Thyroid gland (tissue), 4 donors: ENCODE measurements at regions not wholly inside any gene's neighbourhood (a gene's known extent, or its start where the extent isn't known, plus 50 kb on each side); places are given as distances from the start of the nearest gene placed in this dataset.

Experiments
- DNase-seq, 2 donors: peaks; one replicate each; pipeline ENCODE4 v3.0.0-alpha.2; 2019
- H3K27ac ChIP-seq, 3 donors: fragments of 200-600 bp; sonication (generic); 1 replicate in 2 of 3; 2 replicates in 1 of 3; pipeline ENCODE4 v1.5.1; 2016 to 2019; ENCODE audit warnings: mild to moderate bottlenecking in 1 of 3, moderate library complexity in 1 of 3
- H3K27me3 ChIP-seq: fragments of 200-600 bp; sonication (generic); one replicate; pipeline ENCODE4 v1.5.1; 2019
- H3K36me3 ChIP-seq, 2 donors: fragments of 200-600 bp; sonication (generic); one replicate each; pipeline ENCODE4 v1.5.1; 2016 to 2019
- H3K4me1 ChIP-seq, 2 donors: fragments of 200-600 bp; sonication (generic); one replicate each; pipeline ENCODE4 v1.5.1; 2017 to 2019
- H3K4me3 ChIP-seq, 3 donors: fragments of 200-600 bp; sonication (generic); replicated peaks in 1 of 3; 1 replicate in 2 of 3; 2 replicates in 1 of 3; pipeline ENCODE4 v1.5.1; 2016; ENCODE audit warnings: mild to moderate bottlenecking in 1 of 3
- H3K9me3 ChIP-seq: fragments of 200-600 bp; sonication (generic); one replicate; pipeline ENCODE4 v1.5.1; 2017
- POLR2A ChIP-seq, 2 donors: fragments of 450-650 bp; IDR thresholded peaks; one replicate each; pipeline ENCODE4 v1.6.1; 2017; ENCODE audit warnings: antibody characterized with exemption in 2 of 2, mild to moderate bottlenecking in 2 of 2, moderate library complexity in 1 of 2
- WGBS, 2 donors: methylation state at CpG; one replicate each; pipeline ENCODE4 v1.1.5; 2017; 5-methylcytosine and 5-hydroxymethylcytosine counted together
- intact Hi-C: fragments of 100-400 bp; cut with DNase I; formaldehyde crosslinking; loops from one replicate; pipeline ENCODE4 v1.15.1; 2023
- TF ChIP-seq, protein P1 (sequence below), 6 experiments: fragments of 200-600 bp in 3 of 6; fragments of 450-650 bp in 3 of 6; sonication (generic) in 3 of 6; IDR thresholded peaks; one replicate each; pipeline ENCODE4 v1.5.1; 2016 to 2019; ENCODE audit warnings: antibody characterized with exemption in 6 of 6, mild to moderate bottlenecking in 2 of 6, inconsistent platforms in 1 of 6, moderate library complexity in 1 of 6

DNA sequence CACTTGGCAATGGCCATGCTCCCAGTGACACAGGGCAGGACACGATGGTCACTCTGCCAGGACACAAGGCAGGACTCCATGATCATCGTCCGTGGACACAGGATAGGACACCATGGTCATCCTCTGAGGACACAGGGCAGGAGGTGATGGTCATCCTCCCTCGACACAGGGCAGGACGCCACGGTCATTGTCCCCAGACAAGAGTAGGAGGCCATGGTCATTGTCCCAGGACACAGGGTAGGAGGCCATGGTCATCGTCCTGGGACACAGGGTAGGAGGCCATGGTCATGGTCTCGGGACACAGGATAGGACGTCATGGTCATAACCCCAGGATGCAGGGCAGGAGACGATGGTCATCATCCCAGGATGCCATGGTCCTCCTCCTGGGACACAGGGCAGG lies 289.2 kb downstream of the TCERG1L start:
- no peaks in the 10 kb centered on the region for H3K27me3 ChIP-seq
- intact Hi-C loops: no loop called here
- DNase-seq: no peak
- no peak overlapping the region for H3K4me3 ChIP-seq
- TF ChIP-seq, protein P1, sequence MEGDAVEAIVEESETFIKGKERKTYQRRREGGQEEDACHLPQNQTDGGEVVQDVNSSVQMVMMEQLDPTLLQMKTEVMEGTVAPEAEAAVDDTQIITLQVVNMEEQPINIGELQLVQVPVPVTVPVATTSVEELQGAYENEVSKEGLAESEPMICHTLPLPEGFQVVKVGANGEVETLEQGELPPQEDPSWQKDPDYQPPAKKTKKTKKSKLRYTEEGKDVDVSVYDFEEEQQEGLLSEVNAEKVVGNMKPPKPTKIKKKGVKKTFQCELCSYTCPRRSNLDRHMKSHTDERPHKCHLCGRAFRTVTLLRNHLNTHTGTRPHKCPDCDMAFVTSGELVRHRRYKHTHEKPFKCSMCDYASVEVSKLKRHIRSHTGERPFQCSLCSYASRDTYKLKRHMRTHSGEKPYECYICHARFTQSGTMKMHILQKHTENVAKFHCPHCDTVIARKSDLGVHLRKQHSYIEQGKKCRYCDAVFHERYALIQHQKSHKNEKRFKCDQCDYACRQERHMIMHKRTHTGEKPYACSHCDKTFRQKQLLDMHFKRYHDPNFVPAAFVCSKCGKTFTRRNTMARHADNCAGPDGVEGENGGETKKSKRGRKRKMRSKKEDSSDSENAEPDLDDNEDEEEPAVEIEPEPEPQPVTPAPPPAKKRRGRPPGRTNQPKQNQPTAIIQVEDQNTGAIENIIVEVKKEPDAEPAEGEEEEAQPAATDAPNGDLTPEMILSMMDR (IDR thresholded peaks at IDR 0.05): no peak
- TF ChIP-seq POLR2A (IDR thresholded peaks at IDR 0.05): no peak
- H3K27ac ChIP-seq: no peak overlapping the region
- 90% methylated on average over 4 to 9 of the region's 10 CpGs for WGBS, 2 donors
- no peaks in the 10 kb centered on the region for H3K36me3 ChIP-seq
- H3K4me1 ChIP-seq: no peaks in the 10 kb centered on the region
- H3K9me3 ChIP-seq: no peaks in the 10 kb centered on the region

DNA sequence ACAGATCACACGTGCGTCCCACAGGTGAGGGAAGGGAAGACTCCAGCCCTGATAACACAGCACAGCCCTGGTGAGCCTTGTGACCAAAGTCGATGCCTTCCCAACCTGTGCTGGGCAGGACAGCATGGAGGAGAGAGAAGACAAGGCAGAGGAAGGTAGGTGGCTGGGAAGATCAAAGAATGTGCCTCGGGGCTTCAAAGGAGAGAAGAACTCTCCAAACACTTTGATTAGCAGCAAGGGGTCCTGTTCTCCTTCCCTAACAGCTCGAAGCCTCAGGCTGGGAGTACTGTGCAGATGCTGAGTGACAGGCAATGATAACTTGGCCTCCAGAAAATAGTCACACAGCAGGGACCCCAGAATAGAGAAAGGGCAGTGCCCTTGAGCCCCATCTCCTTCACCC lies 288.5 kb downstream of the TCERG1L start:
- Histone ChIP-seq H3K27me3 (no peaks in the 10 kb centered on the region), H3K27ac (no peak overlapping the region), H3K4me3 (no peak overlapping the region), H3K36me3 (no peaks in the 10 kb centered on the region), H3K9me3 (no peaks in the 10 kb centered on the region), H3K4me1 (no peaks in the 10 kb centered on the region)
- DNase-seq: no peak
- 52 to 57% methylated on average over 5 of the region's 5 CpGs for WGBS, 2 donors
- intact Hi-C loops: no loop called here
- no peak for TF ChIP-seq POLR2A (IDR thresholded peaks at IDR 0.05)
- TF ChIP-seq, protein P1 (IDR thresholded peaks at IDR 0.05): no peak

DNA sequence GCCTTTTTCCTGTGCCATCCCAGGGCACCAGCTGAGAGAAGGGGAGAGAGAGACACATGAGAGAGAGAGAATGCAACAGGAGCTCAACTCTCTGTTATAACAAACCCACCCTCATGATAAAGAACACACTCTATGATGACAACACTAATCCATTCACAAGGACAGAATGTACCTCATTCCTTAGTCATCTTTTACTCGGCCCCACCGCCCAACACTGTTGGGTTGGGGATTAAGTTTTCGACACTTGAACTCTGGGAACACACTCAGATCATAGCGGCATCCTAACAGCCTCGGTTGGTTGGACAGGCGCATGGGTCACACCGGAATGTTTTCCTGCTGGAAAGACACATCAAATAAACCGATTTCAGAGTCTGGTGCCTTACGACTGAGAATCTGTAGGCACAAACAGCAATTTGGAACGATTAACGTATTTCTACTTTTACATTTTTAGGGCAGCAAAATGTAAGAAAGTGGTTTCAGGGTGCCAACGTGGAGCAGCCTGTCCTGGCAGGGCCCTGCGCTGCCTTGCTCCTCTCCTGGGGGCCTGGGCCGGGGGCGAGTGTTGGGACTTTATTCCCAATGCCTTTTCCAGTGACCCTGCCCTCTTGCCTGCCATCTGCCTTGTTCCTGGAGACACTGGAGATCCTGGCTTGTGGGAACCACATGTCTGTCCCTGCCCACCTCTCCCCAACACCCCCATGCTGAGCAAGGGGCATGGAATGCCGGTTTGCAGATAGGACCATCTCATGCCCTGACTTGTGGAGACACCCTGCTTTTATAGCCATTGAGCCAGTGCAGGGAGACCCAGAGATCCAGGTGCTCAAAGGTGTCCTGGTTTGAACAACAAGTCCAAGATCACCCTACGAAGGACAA lies 287.0 kb downstream of the TCERG1L start:
- Histone ChIP-seq H3K4me3 (no peak overlapping the region), H3K27me3 (no peaks in the 10 kb centered on the region), H3K9me3 (no peaks in the 10 kb centered on the region), H3K4me1 (no peaks in the 10 kb centered on the region), H3K36me3 (no peaks in the 10 kb centered on the region), H3K27ac (no peak overlapping the region)
- TF ChIP-seq POLR2A (IDR thresholded peaks at IDR 0.05): no peak
- TF ChIP-seq, protein P1 (IDR thresholded peaks at IDR 0.05): no peak
- DNase-seq: no peak
- WGBS, 2 donors: 77 to 89% methylated on average over 17 of the region's 17 CpGs
- intact Hi-C loops: no loop called here

DNA sequence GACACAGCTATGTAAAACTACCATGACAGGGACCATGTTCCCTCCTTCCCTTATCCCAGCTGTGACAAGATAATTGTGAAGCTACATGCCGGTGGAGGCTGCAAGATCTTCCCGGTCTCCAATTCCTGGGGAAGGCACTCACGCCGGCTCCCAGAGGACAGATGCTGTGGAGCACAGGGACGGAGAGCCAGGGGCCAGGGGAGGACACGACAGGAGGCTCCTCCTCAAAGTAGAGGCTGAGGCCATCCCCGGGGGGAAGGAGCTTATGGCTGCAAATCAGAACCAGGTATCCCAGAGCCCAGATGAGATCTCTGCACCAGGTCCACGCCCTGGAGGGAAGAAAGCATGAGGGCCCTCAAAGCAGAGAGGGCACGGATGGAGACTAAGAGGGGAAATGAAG lies 286.2 kb downstream of the TCERG1L start:
- 93 to 94% methylated on average over 8 to 9 of the region's 9 CpGs for WGBS, 2 donors
- no peak for DNase-seq
- H3K36me3 ChIP-seq: no peaks in the 10 kb centered on the region
- TF ChIP-seq POLR2A (IDR thresholded peaks at IDR 0.05): no peak
- TF ChIP-seq, protein P1 (IDR thresholded peaks at IDR 0.05): no peak
- no peaks in the 10 kb centered on the region for H3K4me1 ChIP-seq
- H3K27me3 ChIP-seq: no peaks in the 10 kb centered on the region
- no peak overlapping the region for H3K27ac ChIP-seq
- H3K9me3 ChIP-seq: no peaks in the 10 kb centered on the region
- intact Hi-C loops: no loop called here
- H3K4me3 ChIP-seq: no peak overlapping the region

DNA sequence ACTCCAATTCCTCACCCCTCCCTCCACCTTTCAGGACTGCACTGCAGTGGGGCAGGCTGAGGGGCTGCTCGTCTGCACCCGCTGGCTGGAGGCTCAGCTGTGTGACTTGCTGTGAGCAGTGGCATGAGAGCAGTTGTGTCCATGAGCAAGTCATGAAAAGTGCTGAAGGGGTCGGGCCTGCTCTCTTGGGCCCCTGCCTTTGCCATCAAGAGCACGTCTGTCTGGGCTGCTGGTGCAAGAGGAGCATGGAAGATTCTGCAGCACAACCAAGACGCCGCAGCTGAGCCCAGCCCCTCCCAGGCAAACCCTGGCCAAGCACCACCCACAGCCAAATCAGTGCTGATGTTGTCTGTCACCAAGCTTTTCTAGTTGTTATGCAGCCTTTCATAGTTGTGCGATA lies 284.3 kb downstream of the TCERG1L start:
- WGBS, 2 donors: 64 to 89% methylated on average over 7 of the region's 7 CpGs
- Histone ChIP-seq H3K27ac (no peak overlapping the region), H3K4me1 (no peaks in the 10 kb centered on the region), H3K4me3 (no peak overlapping the region), H3K27me3 (no peaks in the 10 kb centered on the region), H3K9me3 (no peaks in the 10 kb centered on the region), H3K36me3 (no peaks in the 10 kb centered on the region)
- intact Hi-C loops: no loop called here
- TF ChIP-seq, protein P1 (IDR thresholded peaks at IDR 0.05): no peak
- no peak for TF ChIP-seq POLR2A (IDR thresholded peaks at IDR 0.05)
- DNase-seq: no peak
